ENCODE measurements at regions not wholly inside any gene's neighbourhood (a gene's known extent, or its start where the extent isn't known, plus 50 kb on each side); places are given as distances from the start of the nearest gene placed in this dataset.
"Not testable (repeated sequence)": the region's sequence is repeated elsewhere in the genome, so short reads cannot be mapped to it uniquely, and the experiment has no call there.

DNA sequence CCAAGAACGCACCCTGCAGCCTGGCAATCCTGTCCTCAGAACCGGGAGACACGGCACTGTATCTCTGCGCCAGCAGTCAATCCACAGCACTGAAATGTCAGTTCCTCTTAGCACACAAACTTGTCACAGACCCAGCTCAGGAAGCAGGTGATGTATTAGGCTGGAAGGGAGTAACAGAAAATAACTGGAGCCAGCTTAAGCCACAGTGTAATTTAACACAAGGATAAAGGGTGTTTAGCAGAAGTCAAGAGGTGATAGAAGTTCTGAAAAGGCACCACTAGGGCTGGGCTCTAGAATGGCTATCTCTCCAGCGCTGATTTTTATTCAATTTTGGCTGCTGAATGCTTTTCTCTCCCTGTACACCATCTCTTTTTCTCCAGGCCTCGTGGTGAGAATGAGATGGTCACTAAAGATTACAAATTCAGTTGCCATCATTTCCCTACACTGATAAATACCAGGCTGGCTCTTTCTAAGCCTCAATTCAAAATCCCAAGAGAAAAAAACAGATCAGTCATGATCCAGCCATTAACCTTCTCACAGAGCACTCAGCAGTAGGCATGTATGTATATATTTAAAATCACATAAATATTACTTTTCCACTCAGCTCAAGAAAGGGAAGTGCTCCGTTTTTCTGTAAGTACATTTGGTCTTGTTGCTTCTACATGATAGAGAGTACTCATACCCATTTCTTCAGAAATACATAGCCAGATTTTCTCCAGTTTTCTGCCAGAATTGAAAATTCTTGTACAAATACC is 102.7 kb upstream of the PRSS1 start:
- H3K9ac ChIP-seq (ENCODE audit: low read length): no peak overlapping the region
- no peak overlapping the region for H3K4me2 ChIP-seq (ENCODE audit: low read depth, low read length, poor library complexity, severe bottlenecking)

DNA sequence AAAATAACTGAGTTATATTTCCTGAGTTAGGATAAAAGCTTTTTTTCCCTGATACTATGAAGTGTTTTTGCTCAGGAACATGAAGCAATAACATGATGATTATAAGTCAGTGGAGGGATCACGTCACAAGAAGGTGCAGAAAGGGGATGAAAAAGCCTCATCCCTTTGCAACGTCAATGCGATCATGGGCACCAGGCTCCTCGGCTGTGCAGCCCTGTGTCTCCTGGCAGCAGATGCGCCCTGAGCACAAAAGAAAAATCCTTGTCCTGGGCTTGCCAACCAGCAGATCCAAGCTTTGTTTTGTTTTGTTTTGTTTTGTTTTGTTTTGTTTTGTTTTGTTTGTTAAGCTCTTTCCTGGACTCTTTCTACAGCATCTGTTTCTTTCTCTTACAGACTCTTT is 103.5 kb upstream of the PRSS1 start:
- Histone ChIP-seq H4K20me1 (ENCODE audit: insufficient read depth, low read depth, low read length) (no peaks in the 10 kb centered on the region), H3K4me1 (ENCODE audit: low read length) (no peaks in the 10 kb centered on the region), H3K79me2 (ENCODE audit: low read length) (no peaks in the 10 kb centered on the region), H3K9me3 (ENCODE audit: low read length) (no peaks in the 10 kb centered on the region), H2AFZ (ENCODE audit: low read length) (no peak overlapping the region), H3K27ac (ENCODE audit: low read length) (no peak overlapping the region), H3K27me3 (ENCODE audit: low read length) (no peaks in the 10 kb centered on the region), H3K36me3 (ENCODE audit: insufficient read depth, low read length) (no peaks in the 10 kb centered on the region), H3K9ac (ENCODE audit: low read length) (no peak overlapping the region), H3K4me3 (ENCODE audit: low read length) (no peak overlapping the region), H3K9me2 (replicated peaks; ENCODE audit: insufficient read depth, low read length) (no peaks in the 10 kb centered on the region), H3K4me2 (ENCODE audit: low read depth, low read length, poor library complexity, severe bottlenecking) (no peak overlapping the region)
- DNase-seq: no peak

More for the DNA sequence above, 102.7 kb upstream of the PRSS1 start:
- no peaks in the 10 kb centered on the region for H3K27me3 ChIP-seq (ENCODE audit: low read length)
- no peaks in the 10 kb centered on the region for H3K36me3 ChIP-seq (ENCODE audit: insufficient read depth, low read length)
- H4K20me1 ChIP-seq (ENCODE audit: insufficient read depth, low read depth, low read length): no peaks in the 10 kb centered on the region
- H3K4me3 ChIP-seq (ENCODE audit: low read length): no peak overlapping the region
- no peaks in the 10 kb centered on the region for H3K4me1 ChIP-seq (ENCODE audit: low read length)
- H3K9me2 ChIP-seq (replicated peaks; ENCODE audit: insufficient read depth, low read length): no peaks in the 10 kb centered on the region
- H3K27ac ChIP-seq (ENCODE audit: low read length): no peak overlapping the region
- no peak overlapping the region for H2AFZ ChIP-seq (ENCODE audit: low read length)
- no peaks in the 10 kb centered on the region for H3K9me3 ChIP-seq (ENCODE audit: low read length)
- H3K79me2 ChIP-seq (ENCODE audit: low read length): no peaks in the 10 kb centered on the region
- no peak for DNase-seq

DNA sequence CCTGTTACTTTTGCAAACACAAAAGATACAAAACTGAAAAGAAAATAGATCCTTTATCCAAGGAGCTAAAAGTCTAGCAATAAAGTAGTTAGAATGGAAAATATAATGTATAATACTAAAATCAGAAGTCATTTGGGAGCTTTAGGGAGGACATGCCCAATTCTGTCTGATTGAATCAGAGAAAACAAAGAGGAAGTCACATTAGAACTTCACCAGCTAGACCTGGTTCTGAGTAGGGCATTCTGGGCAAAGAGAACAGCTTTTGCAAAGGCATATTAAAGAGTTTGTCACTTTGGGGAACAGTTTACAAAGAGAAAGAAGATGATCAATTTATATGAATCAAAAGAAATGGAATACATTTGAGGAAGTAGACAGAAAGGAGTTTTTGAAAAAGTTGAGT is 107.0 kb upstream of the PRSS1 start:
- no peaks in the 10 kb centered on the region for H3K79me2 ChIP-seq (ENCODE audit: low read length)
- no peaks in the 10 kb centered on the region for H3K27me3 ChIP-seq (ENCODE audit: low read length)
- no peak overlapping the region for H2AFZ ChIP-seq (ENCODE audit: low read length)
- H3K9me3 ChIP-seq (ENCODE audit: low read length): no peaks in the 10 kb centered on the region
- H4K20me1 ChIP-seq (ENCODE audit: insufficient read depth, low read depth, low read length): no peaks in the 10 kb centered on the region
- no peak overlapping the region for H3K9ac ChIP-seq (ENCODE audit: low read length)
- H3K9me2 ChIP-seq (replicated peaks; ENCODE audit: insufficient read depth, low read length): no peaks in the 10 kb centered on the region
- no peak for DNase-seq
- no peak overlapping the region for H3K4me3 ChIP-seq (ENCODE audit: low read length)
- H3K27ac ChIP-seq (ENCODE audit: low read length): no peak overlapping the region
- H3K4me1 ChIP-seq (ENCODE audit: low read length): no peaks in the 10 kb centered on the region
- no peak overlapping the region for H3K4me2 ChIP-seq (ENCODE audit: low read depth, low read length, poor library complexity, severe bottlenecking)
- H3K36me3 ChIP-seq (ENCODE audit: insufficient read depth, low read length): no peaks in the 10 kb centered on the region

DNA sequence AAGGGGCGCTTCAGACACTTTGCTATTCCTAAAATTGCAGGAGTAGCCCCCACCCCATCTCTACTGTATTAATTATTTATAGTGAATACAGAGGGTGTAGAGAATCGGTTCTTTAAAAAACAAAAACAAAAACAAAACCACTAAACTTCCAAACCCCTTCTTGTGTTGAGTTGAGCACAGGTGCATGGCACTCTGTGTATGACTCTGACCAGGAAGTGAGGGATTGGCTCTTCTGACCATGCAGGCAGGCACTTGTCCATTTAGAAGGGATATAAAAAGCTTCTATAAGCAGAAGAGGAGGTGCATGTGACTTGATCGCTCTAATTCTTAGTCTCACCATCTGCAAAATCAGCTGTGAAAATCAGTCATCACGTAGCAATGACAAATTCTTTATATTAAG is 108.0 kb upstream of the PRSS1 start:
- not testable (repeated sequence) for H3K36me3 ChIP-seq (ENCODE audit: insufficient read depth, low read length); H3K9me3 ChIP-seq (ENCODE audit: low read length); H3K4me3 ChIP-seq (ENCODE audit: low read length); DNase-seq; H4K20me1 ChIP-seq (ENCODE audit: insufficient read depth, low read depth, low read length); H3K27me3 ChIP-seq (ENCODE audit: low read length); H3K9me2 ChIP-seq (replicated peaks; ENCODE audit: insufficient read depth, low read length); H3K79me2 ChIP-seq (ENCODE audit: low read length); H3K4me1 ChIP-seq (ENCODE audit: low read length); H3K27ac ChIP-seq (ENCODE audit: low read length); H3K9ac ChIP-seq (ENCODE audit: low read length); H2AFZ ChIP-seq (ENCODE audit: low read length); H3K4me2 ChIP-seq (ENCODE audit: low read depth, low read length, poor library complexity, severe bottlenecking)

DNA sequence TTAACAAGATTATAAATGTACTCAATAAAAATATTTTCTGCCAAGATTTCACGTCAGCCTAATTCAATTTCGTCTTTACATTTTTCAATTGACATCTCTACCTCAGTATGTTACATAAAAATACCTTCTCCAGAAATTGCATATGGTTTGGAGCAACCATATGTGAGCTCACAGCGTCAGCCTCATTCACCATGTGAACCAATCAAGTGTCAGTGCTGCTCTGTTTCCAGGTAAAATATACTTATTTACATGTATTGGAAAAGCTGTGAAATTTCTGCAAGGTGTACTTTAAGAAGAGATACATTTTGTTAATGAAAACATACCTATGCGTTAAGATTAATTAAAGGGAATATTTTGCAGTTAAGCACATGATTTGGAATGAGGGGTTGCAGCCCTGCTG is 110.7 kb upstream of the PRSS1 start:
- Histone ChIP-seq H4K20me1 (ENCODE audit: insufficient read depth, low read depth, low read length) (no peaks in the 10 kb centered on the region), H3K27ac (ENCODE audit: low read length) (no peak overlapping the region), H3K79me2 (ENCODE audit: low read length) (no peaks in the 10 kb centered on the region), H3K9me3 (ENCODE audit: low read length) (no peaks in the 10 kb centered on the region), H3K4me1 (ENCODE audit: low read length) (no peaks in the 10 kb centered on the region), H2AFZ (ENCODE audit: low read length) (no peak overlapping the region), H3K27me3 (ENCODE audit: low read length) (no peaks in the 10 kb centered on the region), H3K36me3 (ENCODE audit: insufficient read depth, low read length) (no peaks in the 10 kb centered on the region), H3K9ac (ENCODE audit: low read length) (no peak overlapping the region), H3K9me2 (replicated peaks; ENCODE audit: insufficient read depth, low read length) (no peaks in the 10 kb centered on the region), H3K4me2 (ENCODE audit: low read depth, low read length, poor library complexity, severe bottlenecking) (no peak overlapping the region), H3K4me3 (ENCODE audit: low read length) (no peak overlapping the region)
- no peak for DNase-seq

DNA sequence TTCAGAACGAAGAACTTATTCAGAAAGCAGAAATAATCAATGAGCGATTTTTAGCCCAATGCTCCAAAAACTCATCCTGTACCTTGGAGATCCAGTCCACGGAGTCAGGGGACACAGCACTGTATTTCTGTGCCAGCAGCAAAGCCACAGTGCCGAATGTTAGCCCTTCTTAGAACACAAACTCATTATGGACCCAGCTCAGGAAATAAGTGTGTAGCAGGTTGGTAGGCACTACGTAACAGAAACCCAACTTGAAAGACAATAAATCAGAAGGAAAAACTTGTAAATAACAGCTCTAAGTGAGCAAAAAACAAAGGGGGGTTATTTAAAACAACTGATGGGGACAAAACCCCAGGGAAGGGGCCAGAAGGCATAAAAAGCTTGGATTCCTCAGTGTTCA is 112.0 kb upstream of the PRSS1 start:
- no peaks in the 10 kb centered on the region for H3K79me2 ChIP-seq (ENCODE audit: low read length)
- H3K36me3 ChIP-seq (ENCODE audit: insufficient read depth, low read length): no peaks in the 10 kb centered on the region
- H3K9ac ChIP-seq (ENCODE audit: low read length): no peak overlapping the region
- H3K4me1 ChIP-seq (ENCODE audit: low read length): no peaks in the 10 kb centered on the region
- no peak overlapping the region for H3K27ac ChIP-seq (ENCODE audit: low read length)
- H3K4me2 ChIP-seq (ENCODE audit: low read depth, low read length, poor library complexity, severe bottlenecking): no peak overlapping the region
- H3K27me3 ChIP-seq (ENCODE audit: low read length): no peaks in the 10 kb centered on the region
- no peak for DNase-seq
- no peaks in the 10 kb centered on the region for H3K9me3 ChIP-seq (ENCODE audit: low read length)
- H2AFZ ChIP-seq (ENCODE audit: low read length): no peak overlapping the region
- H4K20me1 ChIP-seq (ENCODE audit: insufficient read depth, low read depth, low read length): no peaks in the 10 kb centered on the region
- no peak overlapping the region for H3K4me3 ChIP-seq (ENCODE audit: low read length)
- H3K9me2 ChIP-seq (replicated peaks; ENCODE audit: insufficient read depth, low read length): no peaks in the 10 kb centered on the region

DNA sequence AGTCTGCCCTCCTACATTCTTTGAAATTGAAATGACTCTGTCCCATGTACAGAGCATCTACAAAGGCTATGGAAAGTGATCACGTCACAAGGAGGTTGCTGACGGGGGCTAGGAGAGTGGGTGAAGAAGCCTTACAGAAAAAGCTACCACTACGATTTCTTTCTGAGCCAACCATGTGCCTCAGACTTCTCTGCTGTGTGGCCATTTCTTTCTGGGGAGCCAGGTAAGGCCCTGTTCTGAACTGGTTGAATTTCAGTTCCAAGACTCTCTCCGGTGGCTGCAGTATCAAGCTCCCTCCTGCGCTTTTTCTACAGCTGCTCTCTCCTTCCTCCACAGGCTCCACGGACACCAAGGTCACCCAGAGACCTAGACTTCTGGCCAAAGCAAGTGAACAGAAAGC is 112.5 kb upstream of the PRSS1 start:
- Histone ChIP-seq H3K36me3 (ENCODE audit: insufficient read depth, low read length) (no peaks in the 10 kb centered on the region), H3K4me2 (ENCODE audit: low read depth, low read length, poor library complexity, severe bottlenecking) (no peak overlapping the region), H3K9me2 (replicated peaks; ENCODE audit: insufficient read depth, low read length) (no peaks in the 10 kb centered on the region), H3K27me3 (ENCODE audit: low read length) (no peaks in the 10 kb centered on the region), H3K9me3 (ENCODE audit: low read length) (no peaks in the 10 kb centered on the region), H4K20me1 (ENCODE audit: insufficient read depth, low read depth, low read length) (no peaks in the 10 kb centered on the region), H2AFZ (ENCODE audit: low read length) (no peak overlapping the region), H3K27ac (ENCODE audit: low read length) (no peak overlapping the region), H3K4me3 (ENCODE audit: low read length) (no peak overlapping the region), H3K9ac (ENCODE audit: low read length) (no peak overlapping the region), H3K79me2 (ENCODE audit: low read length) (no peaks in the 10 kb centered on the region), H3K4me1 (ENCODE audit: low read length) (no peaks in the 10 kb centered on the region)
- no peak for DNase-seq

DNA sequence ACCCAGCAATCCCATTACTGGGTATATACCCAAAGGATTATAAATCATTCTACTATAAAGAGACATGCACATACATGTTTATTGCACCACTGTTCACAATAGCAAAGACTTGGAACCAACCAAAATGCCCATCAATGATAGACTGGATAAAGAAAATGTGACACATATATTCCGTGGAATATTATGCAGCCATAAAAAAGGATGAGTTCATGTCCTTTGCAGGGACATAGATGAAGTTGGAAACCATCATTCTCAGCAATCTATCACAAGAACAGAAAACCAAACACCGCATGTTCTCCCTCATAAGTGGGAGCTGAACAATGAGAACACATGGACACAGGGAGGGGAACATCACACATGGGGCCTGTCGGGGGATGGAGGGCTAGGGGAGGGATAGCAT is 113.2 kb upstream of the PRSS1 start:
- H3K4me1 ChIP-seq (ENCODE audit: low read length); H3K79me2 ChIP-seq (ENCODE audit: low read length); H3K9ac ChIP-seq (ENCODE audit: low read length); H3K27me3 ChIP-seq (ENCODE audit: low read length); H3K4me3 ChIP-seq (ENCODE audit: low read length); H3K36me3 ChIP-seq (ENCODE audit: insufficient read depth, low read length); H3K9me3 ChIP-seq (ENCODE audit: low read length); H3K27ac ChIP-seq (ENCODE audit: low read length); H3K9me2 ChIP-seq (replicated peaks; ENCODE audit: insufficient read depth, low read length); DNase-seq; H4K20me1 ChIP-seq (ENCODE audit: insufficient read depth, low read depth, low read length); H2AFZ ChIP-seq (ENCODE audit: low read length); H3K4me2 ChIP-seq (ENCODE audit: low read depth, low read length, poor library complexity, severe bottlenecking): not testable (repeated sequence)

All from Karpas-422 (cell line).